ENCODE measurements at regions not wholly inside any gene's neighbourhood (a gene's known extent, or its start where the extent isn't known, plus 50 kb on each side); places are given as distances from the start of the nearest gene placed in this dataset.

GRCh38 chr1:182295697-182296096 is 95.9 kb downstream of the GLUL start:
- TF ChIP-seq CTCF (IDR thresholded peaks at IDR 0.05): no peak
- no peak for TF ChIP-seq POLR2AphosphoS5 (IDR thresholded peaks at IDR 0.05)
- TF ChIP-seq POLR2A (IDR thresholded peaks at IDR 0.05): no peak
- TF ChIP-seq EP300 (IDR thresholded peaks at IDR 0.05; ENCODE audit: low read depth): no peak
